ENCODE measurements at regions not wholly inside any gene's neighbourhood (a gene's known extent, or its start where the extent isn't known, plus 50 kb on each side); places are given as distances from the start of the nearest gene placed in this dataset.

DNA sequence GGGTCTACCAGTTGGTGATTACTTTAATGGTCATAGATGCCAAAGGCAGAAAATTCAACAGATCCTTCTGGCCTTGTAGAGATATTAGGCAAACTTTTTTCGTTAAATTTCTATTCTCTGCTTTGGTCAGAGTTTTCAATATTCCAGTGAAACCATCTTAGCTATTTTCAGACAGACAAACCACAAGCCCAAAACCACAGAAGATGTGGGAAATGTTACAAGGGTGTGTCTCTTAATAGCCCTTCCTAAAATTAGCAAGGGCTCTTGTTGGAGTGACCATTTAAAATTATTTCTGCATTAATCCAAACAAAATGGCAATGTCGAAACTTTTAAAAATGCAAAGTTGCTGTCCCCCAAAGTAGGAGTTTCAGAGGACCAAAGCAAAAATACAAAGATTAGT is 102.8 kb downstream of the ARRDC4 start:
- Histone ChIP-seq H3K4me1 (no peaks in the 10 kb centered on the region), H3K27ac (peak overlapping the region in 1 of 4 donors; percentile 17), H3K9me3 (no peaks in the 10 kb centered on the region), H3K27me3 (no peaks in the 10 kb centered on the region), H3K36me3 (no peaks in the 10 kb centered on the region), H3K4me3 (no peak overlapping the region)
- no peak for FAIRE-seq
- peak in 1 of 4 donors; percentile 26 for ATAC-seq
- TF ChIP-seq, protein P1, sequence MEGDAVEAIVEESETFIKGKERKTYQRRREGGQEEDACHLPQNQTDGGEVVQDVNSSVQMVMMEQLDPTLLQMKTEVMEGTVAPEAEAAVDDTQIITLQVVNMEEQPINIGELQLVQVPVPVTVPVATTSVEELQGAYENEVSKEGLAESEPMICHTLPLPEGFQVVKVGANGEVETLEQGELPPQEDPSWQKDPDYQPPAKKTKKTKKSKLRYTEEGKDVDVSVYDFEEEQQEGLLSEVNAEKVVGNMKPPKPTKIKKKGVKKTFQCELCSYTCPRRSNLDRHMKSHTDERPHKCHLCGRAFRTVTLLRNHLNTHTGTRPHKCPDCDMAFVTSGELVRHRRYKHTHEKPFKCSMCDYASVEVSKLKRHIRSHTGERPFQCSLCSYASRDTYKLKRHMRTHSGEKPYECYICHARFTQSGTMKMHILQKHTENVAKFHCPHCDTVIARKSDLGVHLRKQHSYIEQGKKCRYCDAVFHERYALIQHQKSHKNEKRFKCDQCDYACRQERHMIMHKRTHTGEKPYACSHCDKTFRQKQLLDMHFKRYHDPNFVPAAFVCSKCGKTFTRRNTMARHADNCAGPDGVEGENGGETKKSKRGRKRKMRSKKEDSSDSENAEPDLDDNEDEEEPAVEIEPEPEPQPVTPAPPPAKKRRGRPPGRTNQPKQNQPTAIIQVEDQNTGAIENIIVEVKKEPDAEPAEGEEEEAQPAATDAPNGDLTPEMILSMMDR (IDR thresholded peaks at IDR 0.05), result no peak
- intact Hi-C loops (cut with DNase I), result no loop called here
- no peak for DNase-seq
- WGBS, 2 donors, result 58 to 66% methylated on average over 2 of the region's 2 CpGs

- Histone ChIP-seq H3K4me3 (no peak overlapping the region), H3K36me3 (no peaks in the 10 kb centered on the region), H3K27me3 (no peaks in the 10 kb centered on the region), H3K4me1 (no peaks in the 10 kb centered on the region), H3K27ac (no peak overlapping the region), H3K9me3 (no peaks in the 10 kb centered on the region)
- TF ChIP-seq, protein P1 (IDR thresholded peaks at IDR 0.05), result no peak
- ATAC-seq (no peak), DNase-seq (no peak), FAIRE-seq (no peak)
- intact Hi-C loops (cut with DNase I), result no loop called here
Observed at GRCh38 chr15:98063871-98064270, 103.4 kb downstream of the ARRDC4 start.

DNA sequence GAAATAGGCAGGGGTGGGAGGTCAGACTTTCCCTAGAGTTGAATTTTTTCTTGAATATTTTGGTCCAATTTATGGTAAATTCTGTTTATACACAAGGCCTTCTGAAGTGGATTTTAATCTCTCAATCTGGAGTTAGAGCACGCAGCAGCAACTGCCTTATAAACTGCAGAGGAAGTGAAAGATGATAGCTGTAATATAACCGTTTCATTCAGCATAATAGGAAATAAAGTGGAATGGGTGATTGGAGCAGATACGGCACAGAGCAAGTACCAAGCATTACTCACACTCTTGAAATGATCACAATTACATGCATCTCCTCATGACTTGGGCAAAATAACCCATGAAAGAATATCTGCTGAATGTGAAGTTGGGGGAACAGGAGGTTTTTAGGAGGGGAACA is 106.8 kb downstream of the ARRDC4 start:
- TF ChIP-seq, protein P1 (IDR thresholded peaks at IDR 0.05), result no peak
- no peaks in the 10 kb centered on the region for H3K36me3 ChIP-seq
- H3K4me3 ChIP-seq, result no peak overlapping the region
- H3K27ac ChIP-seq, result no peak overlapping the region
- no peak for ATAC-seq
- intact Hi-C loops (cut with DNase I), result no loop called here
- FAIRE-seq, result no peak
- H3K4me1 ChIP-seq, result no peaks in the 10 kb centered on the region
- 57 to 65% methylated on average over 3 of the region's 3 CpGs for WGBS, 2 donors
- no peaks in the 10 kb centered on the region for H3K9me3 ChIP-seq
- no peaks in the 10 kb centered on the region for H3K27me3 ChIP-seq
- DNase-seq, result no peak

- FAIRE-seq (no peak), ATAC-seq (no peak), DNase-seq (no peak)
- intact Hi-C loops (cut with DNase I), result no loop called here
- 55 to 64% methylated on average over 4 of the region's 4 CpGs for WGBS, 2 donors
- Histone ChIP-seq H3K27ac (no peak overlapping the region), H3K36me3 (no peaks in the 10 kb centered on the region), H3K4me1 (no peaks in the 10 kb centered on the region), H3K9me3 (no peaks in the 10 kb centered on the region), H3K27me3 (no peaks in the 10 kb centered on the region), H3K4me3 (no peak overlapping the region)
- TF ChIP-seq, protein P1 (IDR thresholded peaks at IDR 0.05), result no peak
Observed at GRCh38 chr15:98069256-98069655, 108.8 kb downstream of the ARRDC4 start.

DNA sequence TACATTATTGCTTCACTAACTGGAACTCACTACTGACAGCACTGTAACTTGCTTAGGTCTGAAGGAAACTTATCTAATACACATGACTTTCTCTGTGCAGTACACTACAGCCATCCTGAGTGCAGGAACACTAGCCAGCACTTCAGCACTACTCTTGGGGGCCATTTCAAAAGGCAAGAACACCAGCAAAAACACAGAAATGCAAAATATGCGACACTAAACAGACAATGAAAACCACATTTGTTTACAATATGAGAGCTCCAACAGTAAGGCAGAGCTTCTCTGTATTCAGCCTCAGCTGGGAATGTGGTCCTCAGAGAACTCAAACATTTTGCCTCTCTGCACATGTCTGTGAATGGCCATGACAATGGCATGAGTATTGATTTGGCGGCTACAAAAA is 109.6 kb downstream of the ARRDC4 start:
- Histone ChIP-seq H3K4me1 (no peaks in the 10 kb centered on the region), H3K36me3 (no peaks in the 10 kb centered on the region), H3K27ac (no peak overlapping the region), H3K27me3 (no peaks in the 10 kb centered on the region), H3K9me3 (no peaks in the 10 kb centered on the region), H3K4me3 (no peak overlapping the region)
- TF ChIP-seq, protein P1 (IDR thresholded peaks at IDR 0.05), result no peak
- DNase-seq (no peak), FAIRE-seq (no peak), ATAC-seq (no peak)
- WGBS, 2 donors, result 76 to 82% methylated on average over 2 of the region's 2 CpGs
- intact Hi-C loops (cut with DNase I), result no loop called here
